HG03095 (cell line): ENCODE measurements at regions not wholly inside any gene's neighbourhood (a gene's known extent, or its start where the extent isn't known, plus 50 kb on each side); places are given as distances from the start of the nearest gene placed in this dataset.

Experiments used
- ATAC-seq: cut with Tn5 transposase; IDR thresholded peaks from one replicate; pipeline ENCODE4 v1.9.1; 2021; ENCODE audit warnings: moderate library complexity; ENCODE audit not compliant: unreplicated experiment

DNA sequence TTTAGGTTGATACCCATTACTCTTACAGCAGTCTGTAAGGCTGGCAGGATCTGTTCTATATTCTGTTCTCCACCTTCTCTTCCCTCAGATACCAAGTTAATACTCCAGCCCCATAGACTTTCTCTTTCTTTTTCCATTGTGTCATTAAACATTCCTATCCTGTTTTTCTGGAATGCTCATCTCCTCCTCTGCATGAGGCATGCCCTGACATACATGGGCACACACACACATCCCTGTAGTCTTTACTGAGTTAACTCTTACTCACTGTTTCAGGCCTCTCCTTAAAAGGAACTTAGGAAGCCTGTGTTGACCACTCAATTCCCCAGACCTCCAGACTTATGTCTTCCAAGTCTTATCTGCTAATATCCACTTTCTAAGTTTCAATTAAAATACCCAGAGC is 476.8 kb downstream of the METTL15 start:
- ATAC-seq: no peak

DNA sequence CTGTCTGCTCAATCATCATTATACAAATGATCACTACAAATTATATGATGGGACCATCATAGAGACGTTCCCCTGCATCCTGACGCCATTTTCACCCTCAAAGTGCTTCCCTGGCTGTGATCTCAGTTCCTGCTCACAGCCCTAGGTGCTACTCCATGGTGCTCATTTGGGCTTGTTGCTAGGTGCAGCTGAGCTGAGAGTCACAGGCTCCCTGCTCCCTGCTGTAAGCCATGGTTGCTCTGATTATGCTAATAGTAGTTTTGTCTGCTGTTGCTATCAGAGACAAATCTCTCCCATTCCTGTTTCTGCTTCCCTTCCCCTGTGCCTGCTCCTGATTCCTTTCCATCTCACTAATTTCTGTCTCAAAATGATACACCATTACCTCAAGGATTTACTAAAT is 474.3 kb downstream of the METTL15 start:
- no peak for ATAC-seq

GRCh38 chr11:28581286-28582242 is 473.4 kb downstream of the METTL15 start:
- no peak for ATAC-seq

- ATAC-seq: no peak
Observed at GRCh38 chr11:28571371-28571770, 463.2 kb downstream of the METTL15 start.

GRCh38 chr11:28569106-28569505 is 460.9 kb downstream of the METTL15 start:
- ATAC-seq: no peak

GRCh38 chr11:28566339-28567089 is 458.3 kb downstream of the METTL15 start:
- ATAC-seq: no peak

DNA sequence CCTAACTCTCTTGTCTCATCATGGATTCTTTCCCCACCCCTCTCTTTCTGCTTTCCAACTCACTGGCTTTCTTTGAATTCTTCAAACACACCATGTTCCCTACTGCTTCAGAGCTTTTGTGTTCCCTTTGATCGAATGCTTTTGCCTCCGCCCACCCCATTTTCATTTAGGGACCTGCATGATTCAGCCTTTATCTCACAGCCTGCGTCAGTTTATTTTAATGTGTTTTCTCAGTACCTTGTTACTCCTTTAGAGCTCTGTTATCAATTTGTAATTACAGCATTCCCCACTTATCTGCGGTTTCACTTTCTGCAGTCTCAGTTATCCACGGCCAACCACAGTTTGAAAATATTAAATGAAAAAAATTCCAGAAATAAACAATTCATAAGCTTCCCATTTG is 451.3 kb downstream of the METTL15 start:
- no peak for ATAC-seq

GRCh38 chr11:28547321-28547741 is 439.1 kb downstream of the METTL15 start:
- ATAC-seq: no peak

DNA sequence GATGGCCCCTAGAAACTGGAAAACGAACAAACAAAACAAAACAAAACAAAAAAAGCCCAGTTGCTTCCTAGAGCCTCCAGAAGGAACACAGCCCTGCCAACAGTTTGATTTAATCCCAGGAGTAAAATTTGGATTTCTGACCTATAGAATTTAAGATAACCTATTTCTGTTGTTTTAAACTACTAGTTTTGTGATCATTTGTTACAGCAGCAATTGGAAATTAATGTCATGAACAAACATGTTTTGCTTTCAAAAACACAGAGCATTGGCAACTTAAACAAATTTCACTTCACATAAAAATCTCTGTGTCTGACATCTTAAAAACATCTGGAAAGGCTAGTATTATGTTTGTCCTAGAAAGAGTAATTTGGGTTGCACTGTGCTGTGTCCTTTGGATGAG is 437.3 kb downstream of the METTL15 start:
- no peak for ATAC-seq

DNA sequence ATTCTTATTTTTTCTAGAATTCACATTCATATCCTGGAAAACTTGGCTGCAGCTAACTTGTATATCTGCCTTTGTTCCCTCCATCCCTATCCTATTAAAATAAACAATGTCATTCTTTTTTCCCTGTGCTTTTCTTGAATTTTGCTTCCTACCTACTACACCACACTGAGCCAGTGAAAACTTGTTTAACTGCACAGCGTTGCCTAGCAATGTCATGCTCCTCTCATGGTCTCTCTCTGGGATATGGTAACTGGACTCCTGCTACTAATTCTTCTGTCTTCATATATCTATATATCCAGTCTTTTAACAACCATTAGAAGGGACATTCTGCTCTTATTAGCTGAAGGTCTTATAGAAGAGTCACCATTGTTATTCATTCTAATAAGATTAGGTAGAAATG is 434.4 kb downstream of the METTL15 start:
- no peak for ATAC-seq

DNA sequence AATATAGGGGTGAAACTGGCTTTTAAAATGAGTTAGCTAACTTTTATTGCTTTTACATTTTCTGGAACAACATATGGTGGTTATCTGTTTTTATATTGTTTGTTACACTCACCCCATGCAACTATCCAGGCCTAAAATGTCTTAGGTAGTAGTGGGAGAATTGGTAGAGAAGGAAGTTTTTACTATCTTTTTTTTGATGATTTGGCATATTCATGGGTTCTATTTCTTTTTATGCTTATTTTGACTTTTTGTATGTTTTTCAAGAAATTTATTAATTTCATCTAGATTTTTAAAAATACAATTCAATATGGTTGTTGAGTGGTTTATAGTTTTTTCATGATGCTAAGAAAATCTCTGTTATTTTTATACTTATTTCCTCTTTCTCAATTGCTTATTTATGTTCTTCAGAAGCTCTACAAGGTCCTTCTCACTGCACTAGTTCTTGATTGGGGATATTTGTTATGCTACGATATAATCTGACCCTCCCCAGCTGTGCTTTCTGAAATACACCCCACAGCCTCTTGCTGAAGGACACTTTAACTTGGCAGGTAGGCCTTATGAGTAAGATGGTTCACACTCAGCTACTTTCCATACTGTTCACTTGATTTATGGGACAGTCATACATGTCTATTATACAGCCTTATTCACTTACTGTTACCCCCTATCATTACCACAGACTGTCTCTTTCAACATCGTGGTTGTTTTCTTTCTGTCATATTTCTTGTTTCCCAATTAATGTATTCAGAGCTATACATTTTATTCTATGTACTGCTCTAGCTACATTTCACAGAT is 431.2 kb downstream of the METTL15 start:
- no peak for ATAC-seq

DNA sequence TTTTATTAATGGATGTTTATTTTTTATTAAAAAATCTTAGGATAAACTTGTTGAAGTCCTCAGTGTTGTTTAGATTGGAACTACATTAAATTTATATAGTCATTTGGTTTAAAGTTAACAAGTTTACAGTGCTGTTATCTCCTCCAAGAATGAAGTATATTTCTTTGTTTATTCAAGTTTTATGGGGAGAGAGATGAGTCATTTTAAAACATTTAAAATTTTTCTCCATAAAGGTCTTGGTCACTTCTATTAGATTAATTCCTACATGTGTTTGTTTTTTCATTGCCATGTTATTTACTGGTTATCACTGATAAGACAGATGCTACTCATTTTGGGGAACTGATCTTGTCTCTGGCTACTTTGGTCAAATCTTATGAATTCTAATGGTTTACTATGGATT is 429.6 kb downstream of the METTL15 start:
- ATAC-seq: no peak

GRCh38 chr11:28536504-28537267 is 428.5 kb downstream of the METTL15 start:
- no peak for ATAC-seq

- no peak for ATAC-seq
Observed at GRCh38 chr11:28535677-28536076, 427.5 kb downstream of the METTL15 start.

DNA sequence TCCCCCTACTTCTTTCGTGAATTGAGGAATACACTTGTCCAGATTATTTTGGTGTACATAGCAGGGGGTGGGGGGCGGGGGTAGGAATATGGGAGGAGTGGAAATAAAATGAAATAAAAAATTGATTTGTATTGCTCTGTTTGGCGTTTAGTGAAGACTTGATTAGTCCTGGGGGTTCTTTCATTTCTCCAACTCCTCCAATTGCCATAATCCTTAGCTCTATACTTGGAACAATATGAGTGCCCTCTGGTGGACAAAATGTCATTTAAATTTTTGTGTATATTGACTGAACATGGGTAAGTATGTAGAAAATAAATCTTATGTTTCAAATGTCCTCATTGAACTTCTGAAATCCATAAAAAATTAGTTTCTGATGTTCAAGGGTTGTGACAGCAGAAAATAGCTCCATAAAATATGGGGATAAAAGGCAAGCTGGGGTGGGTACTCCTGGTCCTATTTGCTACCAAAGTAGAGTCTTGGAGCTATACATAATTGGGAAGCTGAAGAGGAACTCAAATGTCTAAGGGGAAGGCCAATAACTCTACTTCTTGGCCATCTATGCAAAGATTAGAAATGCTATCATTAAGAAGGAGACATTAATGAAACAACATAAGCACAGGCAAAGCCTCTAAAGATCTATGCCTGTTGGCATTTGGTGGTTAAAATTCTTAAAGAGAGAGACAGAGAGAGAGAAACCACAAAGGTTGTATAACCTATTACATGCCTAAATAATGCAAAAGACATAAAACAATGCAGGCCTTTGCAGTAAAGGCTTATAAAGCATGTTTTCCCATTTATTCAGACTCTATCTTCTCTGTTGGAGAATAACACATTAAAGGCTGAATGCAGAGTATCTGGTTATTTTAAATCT is 421.6 kb downstream of the METTL15 start:
- no peak for ATAC-seq

- no peak for ATAC-seq
Observed at GRCh38 chr11:28529046-28529445, 420.9 kb downstream of the METTL15 start.

DNA sequence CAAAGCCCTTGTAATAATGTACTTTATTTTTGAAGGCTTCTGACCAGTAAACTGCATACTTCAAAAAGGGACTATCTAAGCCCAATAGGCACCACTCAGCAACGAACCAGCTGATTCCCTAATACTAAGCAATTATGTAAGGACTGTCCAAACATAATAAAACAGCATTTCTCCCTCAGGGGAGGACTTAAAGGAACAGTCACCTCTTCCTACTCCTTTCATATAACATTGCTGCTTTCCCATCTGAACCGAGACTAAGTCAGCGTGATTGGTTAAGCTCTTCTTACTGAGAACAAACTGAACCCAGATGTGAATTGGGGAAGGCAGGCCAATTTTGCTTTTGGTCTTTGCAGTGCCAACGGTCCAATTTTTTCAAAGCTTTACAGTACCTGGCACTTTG is 420.0 kb downstream of the METTL15 start:
- no peak for ATAC-seq

GRCh38 chr11:28526406-28526751 is 418.2 kb downstream of the METTL15 start:
- no peak for ATAC-seq

DNA sequence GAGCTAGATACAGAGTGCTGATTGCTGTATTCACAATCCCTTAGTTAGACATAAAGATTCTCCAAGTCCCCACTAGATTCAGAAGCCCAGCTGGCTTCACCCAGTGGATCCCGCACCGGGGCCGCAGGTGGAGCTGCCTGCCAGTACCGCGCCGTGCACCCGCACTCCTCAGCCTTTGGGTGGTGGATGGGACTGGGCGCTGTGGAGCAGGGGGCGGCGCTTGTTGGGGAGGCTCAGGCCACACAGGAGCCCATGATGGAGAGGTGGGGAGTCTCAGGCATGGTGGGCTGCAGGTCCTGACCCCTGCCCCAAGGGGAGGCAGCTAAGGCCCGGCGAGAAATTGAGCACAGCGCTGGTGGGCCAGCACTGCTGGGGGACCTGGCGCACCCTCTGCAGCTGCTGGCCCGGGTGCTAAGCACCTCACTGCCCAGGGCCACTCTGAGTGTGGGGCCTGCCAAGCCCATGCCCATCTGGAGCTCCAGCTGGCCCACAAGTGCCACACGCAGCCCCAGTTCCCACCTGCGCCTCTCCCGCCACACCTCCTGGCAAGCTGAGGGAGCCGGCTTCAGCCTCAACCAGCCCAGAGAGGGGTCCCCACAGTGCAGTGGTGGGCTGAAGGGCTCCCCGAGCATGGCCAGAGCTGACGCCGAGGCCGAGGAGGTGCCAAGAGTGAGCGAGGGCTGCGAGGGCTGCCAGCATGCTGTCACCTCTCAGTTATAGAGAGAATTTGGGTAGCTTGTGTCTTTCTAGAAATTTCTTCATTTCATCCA is 417.6 kb downstream of the METTL15 start:
- ATAC-seq: no peak
